ENCODE measurements at regions not wholly inside any gene's neighbourhood (a gene's known extent, or its start where the extent isn't known, plus 50 kb on each side); places are given as distances from the start of the nearest gene placed in this dataset.
A peak's percentile ranks its signal among the peaks of the same experiment; 100 is the strongest.

DNA sequence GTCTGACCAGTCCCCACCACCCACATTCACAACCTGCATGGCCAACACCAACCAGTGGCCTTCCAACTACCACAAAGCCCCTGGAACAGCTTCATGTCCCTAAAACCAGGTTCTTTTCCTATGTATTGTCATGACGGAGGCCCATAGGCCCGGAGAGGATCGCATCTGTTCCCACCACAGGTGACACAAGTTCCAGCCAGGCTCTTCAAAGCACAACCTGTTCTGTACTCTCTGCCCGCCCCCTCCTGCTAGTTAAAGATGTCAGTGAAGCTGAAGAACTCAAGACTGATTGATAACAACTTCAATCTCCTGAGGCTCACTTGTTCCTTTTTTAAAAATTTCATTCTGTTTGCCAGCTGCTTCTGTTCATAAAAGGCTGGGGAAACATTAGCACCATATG lies 121.1 kb upstream of the GUCY1A2 start:
- CTCF ChIA-PET, result interaction anchor here (0.6 kb wide), 1 partner anchor 32 kb away, joined by 3 read pairs; no protein-coding TSS in a partner anchor
- Histone ChIP-seq H3K4me3 (ENCODE audit: low read depth, low read length) (no peak overlapping the region), H3K27ac (ENCODE audit: low read depth, low read length) (no peak overlapping the region), H3K27me3 (ENCODE audit: control insufficient read depth, insufficient read depth, low read length) (no peaks in the 10 kb centered on the region), H3K9me3 (ENCODE audit: control insufficient read depth, insufficient read depth, low read length) (no peaks in the 10 kb centered on the region)
- POLR2A ChIA-PET, result no interaction called here
- TF ChIP-seq CTCF (IDR thresholded peaks at IDR 0.05; ENCODE audit: low read depth, low read length), result no peak
- DNase-seq (ENCODE audit: low read depth, low spot score), result no peak

- CTCF ChIA-PET, result no interaction called here
- Histone ChIP-seq H3K4me3 (ENCODE audit: low read depth, low read length) (no peak overlapping the region), H3K27me3 (ENCODE audit: control insufficient read depth, insufficient read depth, low read length) (no peaks in the 10 kb centered on the region), H3K27ac (ENCODE audit: low read depth, low read length) (no peak overlapping the region), H3K9me3 (ENCODE audit: control insufficient read depth, insufficient read depth, low read length) (no peaks in the 10 kb centered on the region)
- DNase-seq (ENCODE audit: low read depth, low spot score), result no peak
- POLR2A ChIA-PET, result no interaction called here
- TF ChIP-seq CTCF (IDR thresholded peaks at IDR 0.05; ENCODE audit: low read depth, low read length), result no peak
These were observed 118.6 kb upstream of the GUCY1A2 start for GRCh38 chr11:107136892-107137291.

- no peak overlapping the region for H3K27ac ChIP-seq (ENCODE audit: low read depth, low read length)
- no peak for TF ChIP-seq CTCF (IDR thresholded peaks at IDR 0.05; ENCODE audit: low read depth, low read length)
- H3K4me3 ChIP-seq (ENCODE audit: low read depth, low read length), result no peak overlapping the region
- DNase-seq (ENCODE audit: low read depth, low spot score), result no peak
- H3K9me3 ChIP-seq (ENCODE audit: control insufficient read depth, insufficient read depth, low read length), result no peaks in the 10 kb centered on the region
- ChIA-PET CTCF (no interaction called here), POLR2A (no interaction called here)
- no peaks in the 10 kb centered on the region for H3K27me3 ChIP-seq (ENCODE audit: control insufficient read depth, insufficient read depth, low read length)
These were observed 113.5 kb upstream of the GUCY1A2 start for GRCh38 chr11:107131756-107132155.

GRCh38 chr11:107123022-107123421 lies 104.7 kb upstream of the GUCY1A2 start:
- DNase-seq (ENCODE audit: low read depth, low spot score), result no peak
- CTCF ChIA-PET, result no interaction called here
- Histone ChIP-seq H3K27ac (ENCODE audit: low read depth, low read length) (no peak overlapping the region), H3K9me3 (ENCODE audit: control insufficient read depth, insufficient read depth, low read length) (no peaks in the 10 kb centered on the region), H3K27me3 (ENCODE audit: control insufficient read depth, insufficient read depth, low read length) (no peaks in the 10 kb centered on the region), H3K4me3 (ENCODE audit: low read depth, low read length) (no peak overlapping the region)
- TF ChIP-seq CTCF (IDR thresholded peaks at IDR 0.05; ENCODE audit: low read depth, low read length), result peak; percentile 26; the same call in 1 of the 2 replicates
- POLR2A ChIA-PET, result no interaction called here

- Histone ChIP-seq H3K4me3 (ENCODE audit: low read depth, low read length) (no peak overlapping the region), H3K27ac (ENCODE audit: low read depth, low read length) (no peak overlapping the region), H3K27me3 (ENCODE audit: control insufficient read depth, insufficient read depth, low read length) (no peaks in the 10 kb centered on the region), H3K9me3 (ENCODE audit: control insufficient read depth, insufficient read depth, low read length) (no peaks in the 10 kb centered on the region)
- ChIA-PET POLR2A (no interaction called here), CTCF (no interaction called here)
- DNase-seq (ENCODE audit: low read depth, low spot score), result no peak
- TF ChIP-seq CTCF (IDR thresholded peaks at IDR 0.05; ENCODE audit: low read depth, low read length), result no peak
These were observed 99.9 kb upstream of the GUCY1A2 start for GRCh38 chr11:107118025-107118720.
